CD4-positive, alpha-beta memory T cell (primary cell): ENCODE measurements at regions not wholly inside any gene's neighbourhood (a gene's known extent, or its start where the extent isn't known, plus 50 kb on each side); places are given as distances from the start of the nearest gene placed in this dataset.

ENCODE experiments used
- CTCF ChIA-PET: fragments of 350-600 bp; sonication (Branson Sonifier 250); formaldehyde crosslinking; loops from one replicate; lab custom pipeline; 2021; ENCODE audit warnings: inconsistent platforms; ENCODE audit not compliant: partially characterized antibody; lab: Charles Lee
- POLR2A ChIA-PET: fragments of 350-600 bp; sonication (Branson Sonifier 250); formaldehyde crosslinking; loops from one replicate; lab custom pipeline; 2021; ENCODE audit not compliant: partially characterized antibody; lab: Charles Lee
- DNase-seq, 5 donors: peaks; one replicate each; pipeline versions ENCODE4 v3.0.0 to v3.0.0-alpha.2; 2020 to 2022; ENCODE audit warnings: mixed read lengths in 1 of 5
- H3K27ac ChIP-seq: one replicate; pipeline ENCODE4 v1.7.0; 2013; ENCODE audit warnings: low read depth, low read length
- H3K27me3 ChIP-seq: 2 replicates; pipeline ENCODE4 v1.7.0; 2013; ENCODE audit warnings: mild to moderate bottlenecking, low read length, moderate library complexity; ENCODE audit not compliant: insufficient read depth
- H3K36me3 ChIP-seq: 2 replicates; pipeline ENCODE4 v1.7.0; 2013; ENCODE audit warnings: mild to moderate bottlenecking, low read length, moderate library complexity; ENCODE audit not compliant: insufficient read depth
- H3K4me1 ChIP-seq: 2 replicates; pipeline ENCODE4 v1.7.0; 2013; ENCODE audit warnings: mild to moderate bottlenecking, low read length, moderate library complexity; ENCODE audit not compliant: insufficient read depth
- H3K4me3 ChIP-seq, 2 donors: one replicate each; pipeline ENCODE4 v1.7.0; 2013; ENCODE audit warnings: low read length in 2 of 2, mild to moderate bottlenecking in 1 of 2
- H3K9me3 ChIP-seq, 2 donors: one replicate each; pipeline ENCODE4 v1.7.0; 2013; ENCODE audit warnings: low read length in 2 of 2, control low read depth in 1 of 2; ENCODE audit not compliant: control insufficient read depth in 1 of 2
- H3K27ac Mint-ChIP-seq, 7 donors: one replicate each; pipeline ENCODE4 v1.8.0; 2020 to 2021; ENCODE audit warnings: mixed read lengths in 7 of 7, mild to moderate bottlenecking in 6 of 7, inconsistent platforms in 3 of 7, moderate library complexity in 3 of 7
- H3K27me3 Mint-ChIP-seq, 2 donors: one replicate each; pipeline ENCODE4 v1.8.0; 2020 to 2021; ENCODE audit warnings: mixed read lengths in 2 of 2
- H3K36me3 Mint-ChIP-seq, 2 donors: one replicate each; pipeline ENCODE4 v1.8.0; 2020 to 2021; ENCODE audit warnings: mixed read lengths in 2 of 2, inconsistent platforms in 1 of 2, mild to moderate bottlenecking in 1 of 2
- H3K4me1 Mint-ChIP-seq, 4 donors: one replicate each; pipeline ENCODE4 v1.8.0; 2020 to 2021; ENCODE audit warnings: mixed read lengths in 4 of 4, mild to moderate bottlenecking in 1 of 4
- H3K4me3 Mint-ChIP-seq, 8 donors: one replicate each; pipeline ENCODE4 v1.8.0; 2020 to 2021; ENCODE audit warnings: mixed read lengths in 8 of 8, mild to moderate bottlenecking in 7 of 8, moderate library complexity in 6 of 8, inconsistent platforms in 3 of 8
- H3K9me3 Mint-ChIP-seq, 8 donors: one replicate each; pipeline ENCODE4 v1.8.0; 2020 to 2021; ENCODE audit warnings: mixed read lengths in 8 of 8, mild to moderate bottlenecking in 5 of 8, inconsistent platforms in 3 of 8, moderate library complexity in 1 of 8
- intact Hi-C: fragments of 100-400 bp; cut with micrococcal nuclease; formaldehyde crosslinking; loops from one replicate; pipeline ENCODE4 v1.15.1; 2023

DNA sequence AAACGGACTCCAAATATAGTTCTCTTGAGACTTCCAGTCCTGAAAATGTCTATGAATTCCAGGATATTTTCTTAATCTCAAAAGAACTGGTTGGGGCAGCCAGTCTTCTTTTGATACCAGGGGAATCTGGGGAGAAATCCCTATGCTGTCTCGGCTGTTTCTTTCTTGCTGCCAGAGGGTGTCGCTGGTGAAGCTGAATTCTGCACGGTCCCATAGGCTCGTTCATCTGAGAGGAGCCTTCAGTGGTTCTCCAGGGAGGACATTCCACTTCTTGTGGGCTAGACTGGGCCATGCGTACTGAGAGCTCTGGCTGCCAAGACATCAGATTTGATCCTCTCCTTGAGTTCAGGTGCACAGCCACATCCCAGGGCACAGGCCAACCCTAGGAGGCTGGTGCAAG lies 155.0 kb upstream of the CLINT1 start:
- ChIA-PET CTCF (no interaction called here), POLR2A (no interaction called here)
- Histone ChIP-seq H3K9me3 (no peaks in the 10 kb centered on the region), H3K4me1 (no peaks in the 10 kb centered on the region), H3K36me3 (no peaks in the 10 kb centered on the region), H3K27ac (no peak overlapping the region), H3K4me3 (no peak overlapping the region), H3K27me3 (no peaks in the 10 kb centered on the region)
- Mint-ChIP-seq H3K4me1 (no peaks in the 10 kb centered on the region), H3K27ac (no peak overlapping the region), H3K9me3 (no peaks in the 10 kb centered on the region), H3K36me3 (no peaks in the 10 kb centered on the region), H3K27me3 (peaks cover 17 to 21% of the 10 kb centered on the region in 2 donors), H3K4me3 (no peak overlapping the region)
- DNase-seq, result no peak
- intact Hi-C loops, result no loop called here

- Mint-ChIP-seq H3K27me3 (peaks cover 15 to 21% of the 10 kb centered on the region in 2 donors), H3K9me3 (no peaks in the 10 kb centered on the region), H3K4me1 (no peaks in the 10 kb centered on the region), H3K4me3 (no peak overlapping the region), H3K27ac (no peak overlapping the region), H3K36me3 (no peaks in the 10 kb centered on the region)
- CTCF ChIA-PET, result no interaction called here
- Histone ChIP-seq H3K36me3 (no peaks in the 10 kb centered on the region), H3K4me3 (no peak overlapping the region), H3K9me3 (no peaks in the 10 kb centered on the region), H3K4me1 (no peaks in the 10 kb centered on the region), H3K27ac (no peak overlapping the region), H3K27me3 (no peaks in the 10 kb centered on the region)
- DNase-seq, result no peak
- intact Hi-C loops, result no loop called here
- POLR2A ChIA-PET, result no interaction called here
These were observed 154.4 kb upstream of the CLINT1 start for GRCh38 chr5:158013303-158013702.

DNA sequence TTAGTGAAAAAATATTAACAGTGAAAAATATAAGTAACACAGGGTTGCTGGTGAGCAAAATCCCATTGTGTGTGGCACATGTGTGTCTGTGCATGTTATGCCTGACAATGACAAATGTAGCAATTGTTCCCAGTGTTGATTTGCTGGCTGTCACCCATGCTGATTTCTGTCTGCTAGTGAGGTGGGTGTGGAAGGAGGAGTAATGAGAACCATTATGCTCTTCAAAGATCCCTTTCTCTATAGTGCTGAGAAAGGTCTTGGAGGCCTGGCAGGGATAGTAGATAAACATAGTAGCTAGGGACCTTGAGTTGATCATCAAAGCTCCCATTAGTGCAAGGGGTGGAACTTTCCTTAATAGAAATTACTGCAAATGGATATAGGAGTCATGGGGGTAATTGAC lies 152.5 kb upstream of the CLINT1 start:
- Histone ChIP-seq H3K4me3 (no peak overlapping the region), H3K9me3 (no peaks in the 10 kb centered on the region), H3K4me1 (no peaks in the 10 kb centered on the region), H3K36me3 (no peaks in the 10 kb centered on the region), H3K27ac (no peak overlapping the region), H3K27me3 (no peaks in the 10 kb centered on the region)
- intact Hi-C loops, result no loop called here
- Mint-ChIP-seq H3K4me1 (no peaks in the 10 kb centered on the region), H3K36me3 (no peaks in the 10 kb centered on the region), H3K4me3 (no peak overlapping the region), H3K9me3 (no peaks in the 10 kb centered on the region), H3K27me3 (peaks cover 13 to 25% of the 10 kb centered on the region in 2 donors), H3K27ac (no peak overlapping the region)
- ChIA-PET CTCF (interaction anchor here (1.1 to 2.5 kb wide), 2 partner anchors 10 to 63 kb away, joined by 3 to 8 read pairs; no protein-coding TSS in a partner anchor), POLR2A (interaction anchor here (0.7 to 0.8 kb wide), 2 partner anchors 17 to 128 kb away, joined by 3 read pairs; no protein-coding TSS in a partner anchor)
- no peak for DNase-seq

- Histone ChIP-seq H3K36me3 (no peaks in the 10 kb centered on the region), H3K4me3 (no peak overlapping the region), H3K27me3 (no peaks in the 10 kb centered on the region), H3K27ac (no peak overlapping the region), H3K9me3 (no peaks in the 10 kb centered on the region), H3K4me1 (no peaks in the 10 kb centered on the region)
- Mint-ChIP-seq H3K4me1 (no peaks in the 10 kb centered on the region), H3K27ac (peak overlapping the region in 1 of 7 donors; percentile 62), H3K9me3 (peaks cover 0 to under 1% (median 0%) of the 10 kb centered on the region in 8 donors), H3K4me3 (no peak overlapping the region), H3K36me3 (no peaks in the 10 kb centered on the region), H3K27me3 (peaks cover 13 to 25% of the 10 kb centered on the region in 2 donors)
- CTCF ChIA-PET, result interaction anchor here (0.5 to 2.5 kb wide), 2 partner anchors 10 to 196 kb away, joined by 3 to 8 read pairs; no protein-coding TSS in a partner anchor
- no peak for DNase-seq
- intact Hi-C loops, result no loop called here
- POLR2A ChIA-PET, result interaction anchor here (0.8 kb wide), 1 partner anchor 127 kb away, joined by 3 read pairs; no protein-coding TSS in a partner anchor
These were observed 151.9 kb upstream of the CLINT1 start for GRCh38 chr5:158010831-158011230.

GRCh38 chr5:158007336-158007735 lies 148.4 kb upstream of the CLINT1 start:
- Histone ChIP-seq H3K4me3 (no peak overlapping the region), H3K27me3 (no peaks in the 10 kb centered on the region), H3K4me1 (no peaks in the 10 kb centered on the region), H3K9me3 (no peaks in the 10 kb centered on the region), H3K36me3 (no peaks in the 10 kb centered on the region), H3K27ac (no peak overlapping the region)
- H3K9me3 Mint-ChIP-seq, result peaks cover 0 to 3% (median 0%) of the 10 kb centered on the region in 8 donors
- POLR2A ChIA-PET, result no interaction called here
- H3K27me3 Mint-ChIP-seq, result peaks cover 11 to 15% of the 10 kb centered on the region in 2 donors
- no peaks in the 10 kb centered on the region for H3K36me3 Mint-ChIP-seq
- no peak for DNase-seq
- CTCF ChIA-PET, result interaction anchor here (1.1 kb wide), 1 partner anchor 11 kb away, joined by 3 read pairs; no protein-coding TSS in a partner anchor
- H3K4me3 Mint-ChIP-seq, result no peak overlapping the region
- intact Hi-C loops, result no loop called here
- H3K27ac Mint-ChIP-seq, result no peak overlapping the region
- no peaks in the 10 kb centered on the region for H3K4me1 Mint-ChIP-seq

DNA sequence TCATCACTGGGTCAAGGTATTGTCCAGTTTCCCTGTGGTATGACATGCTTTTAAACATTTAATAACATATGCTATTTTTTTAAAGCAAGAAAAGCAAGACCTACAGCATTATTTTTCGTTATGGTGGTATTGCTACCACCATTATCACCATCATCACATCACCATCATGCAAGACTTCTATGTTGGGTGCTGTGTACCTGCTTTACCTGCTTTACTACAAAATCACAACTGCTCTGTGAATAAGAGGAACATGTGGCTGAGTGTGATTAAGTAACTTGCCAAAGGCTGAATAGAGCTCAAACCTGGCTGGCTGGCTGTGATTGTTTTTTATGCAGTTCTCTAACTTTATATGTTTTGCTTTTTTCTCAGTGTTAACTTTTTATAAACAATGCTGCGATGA lies 140.8 kb upstream of the CLINT1 start:
- no peak for DNase-seq
- no peak overlapping the region for H3K4me3 ChIP-seq
- Mint-ChIP-seq H3K4me3 (no peak overlapping the region), H3K36me3 (no peaks in the 10 kb centered on the region), H3K4me1 (peaks cover 7 to 20% (median 11%) of the 10 kb centered on the region in 4 donors), H3K9me3 (no peaks in the 10 kb centered on the region), H3K27ac (no peak overlapping the region), H3K27me3 (peaks cover 18 to 20% of the 10 kb centered on the region in 2 donors)
- H3K36me3 ChIP-seq, result no peaks in the 10 kb centered on the region
- POLR2A ChIA-PET, result no interaction called here
- H3K27me3 ChIP-seq, result no peaks in the 10 kb centered on the region
- H3K4me1 ChIP-seq, result peaks cover 6% of the 10 kb centered on the region
- CTCF ChIA-PET, result interaction anchor here (0.6 kb wide), 1 partner anchor 21 kb away, joined by 3 read pairs; no protein-coding TSS in a partner anchor
- no peak overlapping the region for H3K27ac ChIP-seq
- intact Hi-C loops, result no loop called here
- H3K9me3 ChIP-seq, result no peaks in the 10 kb centered on the region

DNA sequence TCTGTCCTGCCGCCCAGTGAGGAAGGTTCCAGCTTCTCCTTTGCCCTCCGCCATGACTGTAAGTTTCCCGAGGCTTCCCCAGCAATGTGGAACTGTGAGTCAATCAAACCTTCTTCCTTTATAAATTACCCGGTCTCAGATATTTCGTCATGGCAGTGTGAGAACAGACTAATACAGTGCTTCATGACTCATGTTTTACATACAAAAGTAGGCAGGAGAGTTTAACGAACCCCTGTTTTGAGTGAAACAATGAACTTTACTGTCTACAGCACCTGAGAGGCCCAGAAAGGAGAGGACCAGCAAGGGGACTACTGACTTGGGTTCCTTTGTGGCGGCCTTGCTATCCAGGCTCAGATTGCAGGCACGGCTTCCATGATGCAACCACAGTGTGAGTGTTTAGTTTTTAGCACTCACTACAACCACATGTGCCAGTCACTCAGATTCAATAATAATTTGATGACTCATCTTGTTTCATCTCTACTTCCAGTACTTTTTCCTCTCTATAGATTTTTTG lies 139.1 kb upstream of the CLINT1 start:
- no peak overlapping the region for H3K27ac Mint-ChIP-seq
- no peak overlapping the region for H3K27ac ChIP-seq
- H3K4me1 ChIP-seq, result peaks cover 22% of the 10 kb centered on the region
- POLR2A ChIA-PET, result no interaction called here
- H3K27me3 ChIP-seq, result peaks cover 4% of the 10 kb centered on the region
- intact Hi-C loops, result no loop called here
- CTCF ChIA-PET, result interaction anchor here (0.6 to 2.9 kb wide), 3 partner anchors 30 to 180 kb away, joined by 3 to 15 read pairs (median 4); no protein-coding TSS in a partner anchor
- H3K4me3 Mint-ChIP-seq, result no peak overlapping the region
- peaks cover 24 to 29% of the 10 kb centered on the region in 2 donors for H3K27me3 Mint-ChIP-seq
- DNase-seq, result no peak
- peaks cover 0 to 1% (median 0%) of the 10 kb centered on the region in 8 donors for H3K9me3 Mint-ChIP-seq
- no peaks in the 10 kb centered on the region for H3K36me3 ChIP-seq
- peaks cover 17 to 32% (median 24%) of the 10 kb centered on the region in 4 donors for H3K4me1 Mint-ChIP-seq
- no peak overlapping the region for H3K4me3 ChIP-seq
- H3K36me3 Mint-ChIP-seq, result no peaks in the 10 kb centered on the region
- H3K9me3 ChIP-seq, result no peaks in the 10 kb centered on the region
